Neuron (in vitro differentiated cells): ENCODE measurements at regions not wholly inside any gene's neighbourhood (a gene's known extent, or its start where the extent isn't known, plus 50 kb on each side); places are given as distances from the start of the nearest gene placed in this dataset.

ENCODE experiments used
- H2AFZ ChIP-seq: one replicate; pipeline ENCODE4 v1.6.1; 2013; ENCODE audit warnings: low read depth, mild to moderate bottlenecking, inconsistent platforms, low read length, moderate library complexity
- H3K27me3 ChIP-seq: one replicate; pipeline ENCODE4 v1.6.1; 2013; ENCODE audit warnings: low read length; ENCODE audit not compliant: insufficient read depth
- H3K36me3 ChIP-seq: one replicate; pipeline ENCODE4 v1.6.1; 2013; ENCODE audit warnings: low read length; ENCODE audit not compliant: insufficient read depth
- H3K4me1 ChIP-seq: one replicate; pipeline ENCODE4 v1.6.1; 2013; ENCODE audit warnings: low read length; ENCODE audit not compliant: insufficient read depth
- H3K4me3 ChIP-seq: 2 replicates; pipeline ENCODE4 v1.5.1; 2013; ENCODE audit warnings: mild to moderate bottlenecking, low read length, moderate library complexity
- H3K9me3 ChIP-seq: one replicate; pipeline ENCODE4 v1.6.1; 2013; ENCODE audit warnings: low read length

GRCh38 chr2:9143264-9143815 lies 63.3 kb upstream of the ASAP2 start:
- Histone ChIP-seq H3K4me1 (peaks cover 10% of the 10 kb centered on the region), H3K36me3 (no peaks in the 10 kb centered on the region), H3K4me3 (peak overlapping the region; percentile 32), H3K27me3 (peaks cover 6% of the 10 kb centered on the region), H3K9me3 (no peaks in the 10 kb centered on the region), H2AFZ (peak overlapping the region; percentile 58)

GRCh38 chr2:9142551-9143263 lies 63.9 kb upstream of the ASAP2 start:
- H3K4me1 ChIP-seq, result peaks cover 10% of the 10 kb centered on the region
- no peaks in the 10 kb centered on the region for H3K36me3 ChIP-seq
- peak overlapping the region; percentile 32 for H3K4me3 ChIP-seq
- H2AFZ ChIP-seq, result peak overlapping the region; percentile 58
- peaks cover 6% of the 10 kb centered on the region for H3K27me3 ChIP-seq
- no peaks in the 10 kb centered on the region for H3K9me3 ChIP-seq

GRCh38 chr2:9141706-9142460 lies 64.7 kb upstream of the ASAP2 start:
- H3K4me3 ChIP-seq, result no peak overlapping the region
- no peaks in the 10 kb centered on the region for H3K9me3 ChIP-seq
- H3K4me1 ChIP-seq, result peaks cover 10% of the 10 kb centered on the region
- H3K36me3 ChIP-seq, result no peaks in the 10 kb centered on the region
- H3K27me3 ChIP-seq, result peaks cover 6% of the 10 kb centered on the region
- H2AFZ ChIP-seq, result no peak overlapping the region

- Histone ChIP-seq H3K9me3 (no peaks in the 10 kb centered on the region), H3K36me3 (no peaks in the 10 kb centered on the region), H3K27me3 (peaks cover 6% of the 10 kb centered on the region), H3K4me3 (no peak overlapping the region), H3K4me1 (peaks cover 10% of the 10 kb centered on the region), H2AFZ (no peak overlapping the region)
Measured at GRCh38 chr2:9141091-9141667, 65.4 kb upstream of the ASAP2 start.

GRCh38 chr2:9140645-9141044 lies 66.0 kb upstream of the ASAP2 start:
- no peak overlapping the region for H2AFZ ChIP-seq
- H3K9me3 ChIP-seq, result no peaks in the 10 kb centered on the region
- peaks cover 10% of the 10 kb centered on the region for H3K4me1 ChIP-seq
- H3K36me3 ChIP-seq, result no peaks in the 10 kb centered on the region
- peaks cover 6% of the 10 kb centered on the region for H3K27me3 ChIP-seq
- no peak overlapping the region for H3K4me3 ChIP-seq

- Histone ChIP-seq H3K9me3 (no peaks in the 10 kb centered on the region), H3K27me3 (peaks cover 6% of the 10 kb centered on the region), H3K4me1 (peaks cover 10% of the 10 kb centered on the region), H3K4me3 (no peak overlapping the region), H2AFZ (no peak overlapping the region), H3K36me3 (no peaks in the 10 kb centered on the region)
Measured at GRCh38 chr2:9139491-9140443, 66.8 kb upstream of the ASAP2 start.

- Histone ChIP-seq H3K36me3 (no peaks in the 10 kb centered on the region), H3K4me1 (peaks cover 5% of the 10 kb centered on the region)
Measured at GRCh38 chr2:9137379-9138150, 69.0 kb upstream of the ASAP2 start.

GRCh38 chr2:9135822-9136558 lies 70.6 kb upstream of the ASAP2 start:
- Histone ChIP-seq H2AFZ (no peak overlapping the region), H3K4me1 (peaks cover 5% of the 10 kb centered on the region), H3K4me3 (no peak overlapping the region), H3K27me3 (no peaks in the 10 kb centered on the region), H3K9me3 (peaks cover 1% of the 10 kb centered on the region), H3K36me3 (no peaks in the 10 kb centered on the region)

More at GRCh38 chr2:9137379-9138150, 69.0 kb upstream of the ASAP2 start:
- H3K4me3 ChIP-seq, result no peak overlapping the region
- H3K27me3 ChIP-seq, result no peaks in the 10 kb centered on the region
- H3K9me3 ChIP-seq, result peaks cover 1% of the 10 kb centered on the region
- no peak overlapping the region for H2AFZ ChIP-seq

GRCh38 chr2:9127316-9127715 lies 79.3 kb upstream of the ASAP2 start:
- H2AFZ ChIP-seq, result no peak overlapping the region
- H3K9me3 ChIP-seq, result peaks cover 3% of the 10 kb centered on the region
- no peaks in the 10 kb centered on the region for H3K36me3 ChIP-seq
- H3K4me3 ChIP-seq, result no peak overlapping the region
- peaks cover 8% of the 10 kb centered on the region for H3K4me1 ChIP-seq
- no peaks in the 10 kb centered on the region for H3K27me3 ChIP-seq

- peaks cover 3% of the 10 kb centered on the region for H3K9me3 ChIP-seq
- no peak overlapping the region for H2AFZ ChIP-seq
- H3K4me1 ChIP-seq, result peaks cover 8% of the 10 kb centered on the region
- no peaks in the 10 kb centered on the region for H3K36me3 ChIP-seq
- H3K27me3 ChIP-seq, result no peaks in the 10 kb centered on the region
- H3K4me3 ChIP-seq, result no peak overlapping the region
Measured at GRCh38 chr2:9126540-9126939, 80.1 kb upstream of the ASAP2 start.

GRCh38 chr2:9124231-9124741 lies 82.3 kb upstream of the ASAP2 start:
- H3K4me1 ChIP-seq, result peaks cover 8% of the 10 kb centered on the region

More at GRCh38 chr2:9124231-9124741, 82.3 kb upstream of the ASAP2 start:
- Histone ChIP-seq H3K9me3 (peaks cover 3% of the 10 kb centered on the region), H2AFZ (no peak overlapping the region), H3K27me3 (no peaks in the 10 kb centered on the region), H3K4me3 (no peak overlapping the region), H3K36me3 (no peaks in the 10 kb centered on the region)
